22Rv1 (cell line): ENCODE measurements at regions not wholly inside any gene's neighbourhood (a gene's known extent, or its start where the extent isn't known, plus 50 kb on each side); places are given as distances from the start of the nearest gene placed in this dataset.
"Not testable (repeated sequence)": the region's sequence is repeated elsewhere in the genome, so short reads cannot be mapped to it uniquely, and the experiment has no call there.

Experiments
- H3K27ac ChIP-seq: fragments of 450-650 bp; 2 replicates; pipeline ENCODE4 v1.5.1; 2017
- CTCF ChIP-seq: fragments of 450-650 bp; IDR thresholded peaks from 2 replicates; pipeline ENCODE4 v1.5.1; 2017; ENCODE audit warnings: mild to moderate bottlenecking
- ZFX ChIP-seq: fragments of 450-650 bp; IDR thresholded peaks from 2 replicates; pipeline ENCODE4 v1.6.1; 2017; ENCODE audit warnings: antibody characterized with exemption, borderline replicate concordance

GRCh38 chr9:135400496-135400895 lies 79.1 kb upstream of the PPP1R26 start:
- no peak overlapping the region for H3K27ac ChIP-seq
- no peak for TF ChIP-seq CTCF
- TF ChIP-seq ZFX, result no peak

GRCh38 chr9:135401218-135401617 lies 78.4 kb upstream of the PPP1R26 start:
- TF ChIP-seq CTCF (no peak), ZFX (no peak)
- H3K27ac ChIP-seq, result no peak overlapping the region

GRCh38 chr9:135402048-135402738 lies 77.4 kb upstream of the PPP1R26 start:
- TF ChIP-seq CTCF, result no peak
- no peak for TF ChIP-seq ZFX
- H3K27ac ChIP-seq, result no peak overlapping the region

- no peak overlapping the region for H3K27ac ChIP-seq
- TF ChIP-seq ZFX (no peak), CTCF (no peak)
Measured at GRCh38 chr9:135402739-135403695, 76.6 kb upstream of the PPP1R26 start.

GRCh38 chr9:135403733-135404450 lies 75.7 kb upstream of the PPP1R26 start:
- TF ChIP-seq CTCF (no peak), ZFX (no peak)
- H3K27ac ChIP-seq, result no peak overlapping the region

GRCh38 chr9:135404451-135405144 lies 75.0 kb upstream of the PPP1R26 start:
- TF ChIP-seq ZFX (no peak), CTCF (no peak)

GRCh38 chr9:135405145-135405464 lies 74.5 kb upstream of the PPP1R26 start:
- H3K27ac ChIP-seq, result not testable (repeated sequence)

More at GRCh38 chr9:135404451-135405144, 75.0 kb upstream of the PPP1R26 start:
- H3K27ac ChIP-seq, result no peak overlapping the region
